GM10266 (cell line): ENCODE measurements at regions not wholly inside any gene's neighbourhood (a gene's known extent, or its start where the extent isn't known, plus 50 kb on each side); places are given as distances from the start of the nearest gene placed in this dataset.

Experiments used
- DNase-seq: peaks from one replicate; pipeline ENCODE4 v3.0.0; 2012; ENCODE audit errors: extremely low spot score
- TF ChIP-seq, protein P1 (sequence below): IDR thresholded peaks from 2 replicates; pipeline ENCODE4 v1.5.1; 2012; ENCODE audit warnings: mild to moderate bottlenecking, low read depth; ENCODE audit not compliant: control insufficient read depth, insufficient read depth; ENCODE audit errors: missing control alignments

DNA sequence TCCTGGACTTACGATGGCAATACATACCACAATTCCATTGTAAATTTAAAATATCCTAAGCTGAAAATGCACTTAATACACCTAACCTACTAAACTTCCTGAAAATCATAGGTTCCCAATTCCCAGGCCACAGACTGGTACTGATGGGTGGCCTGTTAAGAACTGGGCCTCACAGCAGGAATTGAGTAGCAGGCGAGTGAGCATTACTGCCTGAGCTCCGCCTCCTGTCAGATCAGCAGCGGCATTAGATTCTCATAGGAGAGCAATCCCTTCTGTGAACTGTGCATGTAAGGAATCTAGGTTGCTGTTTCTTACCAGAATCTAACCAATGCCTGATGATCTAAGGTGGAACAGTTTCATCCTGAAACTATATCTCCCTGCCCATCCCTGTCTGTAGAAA lies 1670.2 kb upstream of the PCDH20 start:
- no peak for DNase-seq
- TF ChIP-seq, protein P1, sequence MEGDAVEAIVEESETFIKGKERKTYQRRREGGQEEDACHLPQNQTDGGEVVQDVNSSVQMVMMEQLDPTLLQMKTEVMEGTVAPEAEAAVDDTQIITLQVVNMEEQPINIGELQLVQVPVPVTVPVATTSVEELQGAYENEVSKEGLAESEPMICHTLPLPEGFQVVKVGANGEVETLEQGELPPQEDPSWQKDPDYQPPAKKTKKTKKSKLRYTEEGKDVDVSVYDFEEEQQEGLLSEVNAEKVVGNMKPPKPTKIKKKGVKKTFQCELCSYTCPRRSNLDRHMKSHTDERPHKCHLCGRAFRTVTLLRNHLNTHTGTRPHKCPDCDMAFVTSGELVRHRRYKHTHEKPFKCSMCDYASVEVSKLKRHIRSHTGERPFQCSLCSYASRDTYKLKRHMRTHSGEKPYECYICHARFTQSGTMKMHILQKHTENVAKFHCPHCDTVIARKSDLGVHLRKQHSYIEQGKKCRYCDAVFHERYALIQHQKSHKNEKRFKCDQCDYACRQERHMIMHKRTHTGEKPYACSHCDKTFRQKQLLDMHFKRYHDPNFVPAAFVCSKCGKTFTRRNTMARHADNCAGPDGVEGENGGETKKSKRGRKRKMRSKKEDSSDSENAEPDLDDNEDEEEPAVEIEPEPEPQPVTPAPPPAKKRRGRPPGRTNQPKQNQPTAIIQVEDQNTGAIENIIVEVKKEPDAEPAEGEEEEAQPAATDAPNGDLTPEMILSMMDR, result no peak

DNA sequence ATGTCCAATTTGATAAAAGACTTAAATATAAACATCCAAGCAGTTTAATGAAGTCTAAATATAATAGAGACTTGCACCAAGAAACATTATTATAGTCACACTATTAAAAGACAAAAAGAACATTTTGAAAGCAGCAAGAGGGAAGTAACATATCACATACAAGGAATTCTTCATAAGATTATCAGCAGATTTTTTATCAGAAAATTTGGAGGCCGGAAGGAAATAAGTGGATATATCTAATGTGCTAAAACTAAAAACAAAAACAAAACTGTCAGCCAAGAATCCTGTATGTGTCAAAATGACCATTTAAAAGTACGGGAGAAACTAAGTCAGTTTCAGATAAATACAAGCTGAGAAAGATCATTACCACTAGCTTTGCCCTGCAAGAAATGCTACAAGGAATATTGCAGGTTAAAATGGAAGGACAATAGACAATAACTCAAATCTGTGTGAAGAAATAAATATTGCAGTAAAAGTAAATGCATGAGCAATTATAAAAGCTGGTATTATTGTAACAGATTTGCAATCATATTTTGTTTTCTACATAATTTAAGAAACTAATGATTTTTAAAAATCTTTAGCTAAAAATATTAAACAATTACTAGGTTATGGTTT lies 1665.9 kb upstream of the PCDH20 start:
- DNase-seq, result no peak
- TF ChIP-seq, protein P1, result no peak

DNA sequence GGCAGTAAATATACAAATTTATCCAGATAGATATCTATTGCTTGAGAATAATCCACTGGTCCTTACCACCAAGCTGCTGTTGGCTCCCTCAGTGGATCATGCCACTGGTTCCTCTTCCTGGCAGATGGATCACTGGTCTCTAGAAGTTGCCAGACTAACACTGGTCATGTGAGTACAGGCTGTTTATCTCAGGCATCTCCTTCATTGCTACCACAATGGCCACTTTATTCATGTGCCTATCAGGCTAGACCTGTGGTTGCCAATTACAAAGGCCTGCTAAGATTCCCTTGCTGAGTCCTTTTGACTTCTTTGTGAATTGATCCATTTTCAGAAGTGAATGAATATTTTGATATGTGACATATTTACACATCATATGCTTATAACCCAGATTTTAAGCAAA lies 1659.5 kb upstream of the PCDH20 start:
- no peak for DNase-seq
- TF ChIP-seq, protein P1, result no peak

DNA sequence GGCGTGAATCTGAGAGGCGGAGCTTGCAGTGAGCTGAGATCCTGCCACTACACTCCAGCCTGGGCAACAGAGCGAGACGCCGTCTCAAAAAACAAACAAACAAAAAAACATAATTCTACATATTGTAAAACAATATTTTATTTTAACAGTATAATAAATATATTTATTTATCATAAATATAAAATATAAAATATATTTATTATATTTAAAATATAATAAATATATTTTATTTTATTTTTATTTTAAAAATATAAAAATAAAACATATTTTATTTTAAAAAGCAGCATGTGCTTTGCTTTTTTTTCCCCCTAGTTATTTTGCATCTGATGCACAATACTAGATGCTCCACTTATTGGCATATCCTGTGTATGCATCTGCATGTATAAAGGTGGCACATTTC lies 1634.6 kb upstream of the PCDH20 start:
- TF ChIP-seq, protein P1, result no peak
- DNase-seq, result no peak

DNA sequence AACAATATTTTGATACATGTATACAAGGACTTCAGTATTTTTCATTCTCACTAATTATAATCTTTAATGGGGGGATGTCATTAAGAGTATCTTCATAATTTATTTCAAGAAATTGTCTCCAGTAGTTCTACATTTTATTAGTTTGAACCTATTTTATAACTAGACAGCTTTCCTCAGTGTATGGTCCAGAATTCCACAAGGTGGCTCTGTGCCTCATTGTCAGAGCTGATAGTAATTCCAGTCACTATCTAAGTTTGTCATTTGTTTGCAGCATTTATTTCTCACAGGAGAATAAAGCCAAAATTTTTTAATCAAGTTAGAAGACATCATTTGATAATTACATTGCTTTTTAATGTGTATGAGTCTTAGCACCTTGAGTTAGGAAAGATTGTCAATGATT lies 1633.0 kb upstream of the PCDH20 start:
- DNase-seq, result no peak
- TF ChIP-seq, protein P1, result no peak

DNA sequence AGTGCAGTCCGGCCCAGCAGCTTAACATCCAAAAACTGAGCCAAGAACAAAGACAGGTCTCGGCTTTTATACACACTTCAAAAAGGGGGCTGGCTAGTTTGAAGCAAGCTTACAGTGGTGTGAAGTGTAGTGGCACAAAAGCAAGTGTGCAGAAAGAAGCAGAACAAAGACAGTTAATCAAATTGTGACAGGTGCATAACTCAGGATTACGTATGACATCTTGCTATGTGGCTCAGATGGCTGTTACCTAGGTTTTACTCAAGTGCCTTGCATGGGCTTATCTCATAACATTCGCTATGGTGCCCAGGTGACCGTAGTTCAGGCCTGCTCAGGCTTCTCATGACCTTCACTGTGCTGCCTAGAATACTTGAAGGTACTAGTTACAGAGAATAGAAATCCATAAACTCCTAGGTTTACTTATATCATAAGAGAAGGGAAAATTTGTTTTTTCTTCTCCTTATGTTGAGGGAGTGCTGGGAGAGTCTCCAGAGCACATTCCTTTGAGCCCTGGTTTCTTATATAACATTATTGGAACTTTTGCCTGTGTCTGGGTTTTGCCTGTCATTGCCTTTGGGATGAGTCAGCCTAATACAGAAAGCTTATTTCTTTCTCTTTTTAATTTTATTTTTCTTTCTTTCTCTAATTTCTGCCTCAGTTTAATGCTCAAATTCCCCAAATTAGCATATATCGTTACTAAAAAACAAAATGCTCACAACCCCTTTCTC lies 1629.1 kb upstream of the PCDH20 start:
- no peak for DNase-seq
- TF ChIP-seq, protein P1, result no peak

DNA sequence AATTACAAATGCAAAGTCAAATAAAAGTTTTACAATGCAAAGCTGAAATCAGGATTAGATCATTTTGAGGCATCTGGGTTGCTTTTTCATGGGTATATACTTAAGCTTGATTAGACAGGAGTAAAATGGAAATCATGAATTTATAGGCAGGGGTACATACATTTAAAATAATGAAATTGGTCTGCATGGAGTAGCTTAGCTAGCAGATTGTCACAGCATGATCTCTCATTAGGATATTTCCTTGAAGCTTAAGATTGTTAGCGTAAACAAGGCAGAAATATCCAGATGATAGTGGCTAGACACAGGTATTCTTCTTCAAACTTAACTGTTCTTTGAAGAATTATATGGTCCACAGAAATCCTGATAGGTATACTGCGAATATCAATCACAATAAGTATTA lies 1627.0 kb upstream of the PCDH20 start:
- no peak for DNase-seq
- TF ChIP-seq, protein P1, result no peak
